ENCODE measurements at regions not wholly inside any gene's neighbourhood (a gene's known extent, or its start where the extent isn't known, plus 50 kb on each side); places are given as distances from the start of the nearest gene placed in this dataset.
A peak's percentile ranks its signal among the peaks of the same experiment; 100 is the strongest.

DNA sequence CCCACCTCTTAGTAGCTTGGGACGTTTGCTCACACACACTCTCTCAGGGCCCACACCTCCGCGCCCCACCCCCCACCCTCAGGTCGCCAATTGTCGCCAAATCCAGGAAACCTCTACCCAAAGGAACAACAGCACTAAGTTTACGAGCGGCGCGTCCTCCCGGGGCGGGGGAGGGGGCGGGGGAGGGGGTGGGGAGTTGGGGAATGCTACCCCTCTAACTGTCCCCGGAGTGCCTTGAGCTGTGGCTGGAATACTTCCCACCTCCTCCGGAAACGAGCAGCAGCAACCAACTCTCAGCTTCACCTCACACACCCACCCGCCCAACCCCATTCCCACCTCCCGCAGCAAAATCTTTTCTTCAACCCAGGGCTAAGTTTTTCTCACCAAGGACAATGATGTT is 135.6 kb upstream of the ZIC3 start:
- H3K4me1 ChIP-seq (ENCODE audit: control insufficient read depth in 2 of 2, insufficient read depth in 2 of 2, low read length in 2 of 2): peaks cover 0 to 13% of the 10 kb centered on the region in 2 donors
- POLR2A ChIA-PET: no interaction called here
- no peak for DNase-seq
- Mint-ChIP-seq H3K27me3 (peaks cover 19 to 51% (median 33%) of the 10 kb centered on the region in 5 donors), H3K9me3 (peaks cover 0 to 26% (median 3%) of the 10 kb centered on the region in 11 donors), H3K36me3 (no peaks in the 10 kb centered on the region), H3K4me3 (no peak overlapping the region), H3K27ac (no peak overlapping the region), H3K4me1 (peaks cover 0 to 20% (median 10%) of the 10 kb centered on the region in 7 donors)
- H3K36me3 ChIP-seq (ENCODE audit: control insufficient read depth in 2 of 3, insufficient read depth in 3 of 3, low read length in 3 of 3): no peaks in the 10 kb centered on the region
- H3K9me3 ChIP-seq (ENCODE audit: control insufficient read depth in 2 of 3, low read length in 3 of 3): no peaks in the 10 kb centered on the region
- CTCF ChIA-PET: no interaction called here
- peaks cover 0 to 15% of the 10 kb centered on the region in 2 donors for H3K27me3 ChIP-seq (ENCODE audit: control insufficient read depth in 2 of 2, insufficient read depth in 2 of 2, low read length in 2 of 2)
- no peak for ATAC-seq
- no peak overlapping the region for H3K27ac ChIP-seq (ENCODE audit: low read depth, low read length)
- H3K4me3 ChIP-seq (ENCODE audit: low read length): no peak overlapping the region
- intact Hi-C loops (cut with micrococcal nuclease): no loop called here

DNA sequence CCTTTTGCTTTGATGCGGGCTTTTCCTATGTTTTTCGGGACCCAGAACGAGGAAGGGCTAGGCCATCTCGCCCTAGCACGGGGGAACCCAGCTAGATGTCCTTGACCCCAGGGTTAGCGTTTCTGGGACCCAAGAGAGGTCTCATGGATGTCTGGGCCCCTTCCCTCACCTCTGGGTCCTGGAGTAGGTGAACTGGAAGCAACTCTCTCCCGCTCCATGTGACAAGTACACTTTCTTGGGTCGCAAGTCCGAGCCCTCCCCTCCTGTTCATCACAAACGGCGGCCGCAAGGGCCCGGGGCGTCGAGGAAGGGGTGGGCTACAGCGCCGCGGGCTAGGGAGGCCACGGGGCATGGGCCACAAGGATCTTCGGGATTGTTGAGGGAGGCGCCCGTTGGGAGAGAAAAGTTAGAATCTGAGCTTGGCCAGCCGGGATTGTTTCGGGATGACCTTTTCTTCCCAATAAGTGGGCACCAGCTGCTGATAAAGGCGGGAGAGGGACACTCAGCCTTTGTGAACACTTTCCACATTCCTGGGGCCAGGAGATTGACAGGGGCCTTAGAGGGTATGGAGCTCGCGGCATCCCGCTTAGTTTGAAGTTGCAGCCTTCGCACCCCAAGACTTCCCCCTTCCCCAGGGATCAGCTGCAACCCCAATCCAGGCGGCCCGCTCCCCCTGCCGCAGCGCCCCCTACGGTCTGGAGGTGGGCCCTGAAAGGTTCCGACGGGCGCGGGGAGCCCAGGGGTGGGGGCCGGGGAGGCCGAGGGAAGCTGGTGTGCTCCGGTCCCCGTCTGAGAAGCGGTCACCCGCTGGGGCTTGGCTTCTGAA is 136.9 kb upstream of the ZIC3 start:
- peaks cover 0 to 23% of the 10 kb centered on the region in 2 donors for H3K27me3 ChIP-seq (ENCODE audit: control insufficient read depth in 2 of 2, insufficient read depth in 2 of 2, low read length in 2 of 2)
- H3K27me3 Mint-ChIP-seq: peaks cover 29 to 62% (median 40%) of the 10 kb centered on the region in 5 donors

DNA sequence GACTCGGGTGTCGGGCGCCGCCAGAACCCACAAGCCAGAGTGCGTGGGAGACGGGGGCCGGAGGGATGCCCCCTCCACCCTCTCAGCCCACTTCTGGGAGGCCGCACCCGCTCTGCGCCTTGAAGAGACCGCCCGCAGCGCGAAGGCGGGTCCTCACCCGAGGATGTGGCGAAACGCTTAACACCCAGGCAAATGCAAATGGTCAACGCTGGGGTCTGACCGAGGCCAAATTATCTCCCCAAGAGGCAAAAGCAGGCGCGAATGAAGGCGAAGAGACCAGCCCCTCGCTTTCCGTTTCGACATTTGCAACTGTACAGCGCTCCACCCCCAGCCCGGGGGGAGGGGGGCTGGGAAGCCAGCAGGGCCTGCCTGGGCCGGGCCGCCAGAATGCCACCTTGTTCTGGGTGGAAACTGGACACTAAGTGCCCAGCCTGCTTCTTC is 137.7 kb upstream of the ZIC3 start:
- ATAC-seq (no peak), DNase-seq (no peak)
- Histone ChIP-seq H3K9me3 (ENCODE audit: control insufficient read depth in 2 of 3, low read length in 3 of 3) (no peaks in the 10 kb centered on the region), H3K4me1 (ENCODE audit: control insufficient read depth in 2 of 2, insufficient read depth in 2 of 2, low read length in 2 of 2) (peaks cover 0 to 13% of the 10 kb centered on the region in 2 donors), H3K4me3 (ENCODE audit: low read length) (peak overlapping the region; percentile 51), H3K27ac (ENCODE audit: low read depth, low read length) (no peak overlapping the region), H3K36me3 (ENCODE audit: control insufficient read depth in 2 of 3, insufficient read depth in 3 of 3, low read length in 3 of 3) (no peaks in the 10 kb centered on the region), H3K27me3 (ENCODE audit: control insufficient read depth in 2 of 2, insufficient read depth in 2 of 2, low read length in 2 of 2) (peaks cover 0 to 26% of the 10 kb centered on the region in 2 donors)
- Mint-ChIP-seq H3K4me1 (peaks cover 0 to 24% (median 10%) of the 10 kb centered on the region in 7 donors), H3K27me3 (peaks cover 30 to 66% (median 47%) of the 10 kb centered on the region in 5 donors), H3K9me3 (peaks cover 0 to 16% (median 2%) of the 10 kb centered on the region in 11 donors), H3K4me3 (peak overlapping the region; percentile 55 to 86 (median 82)), H3K36me3 (peaks cover 0 to 5% (median 0%) of the 10 kb centered on the region in 5 donors), H3K27ac (no peak overlapping the region)
- ChIA-PET CTCF (no interaction called here), POLR2A (no interaction called here)
- intact Hi-C loops (cut with micrococcal nuclease): no loop called here

More for the DNA sequence above, 136.9 kb upstream of the ZIC3 start:
- ChIA-PET POLR2A (no interaction called here), CTCF (no interaction called here)
- peaks cover 0 to 24% (median 10%) of the 10 kb centered on the region in 7 donors for H3K4me1 Mint-ChIP-seq
- Histone ChIP-seq H3K9me3 (ENCODE audit: control insufficient read depth in 2 of 3, low read length in 3 of 3) (no peaks in the 10 kb centered on the region), H3K36me3 (ENCODE audit: control insufficient read depth in 2 of 3, insufficient read depth in 3 of 3, low read length in 3 of 3) (no peaks in the 10 kb centered on the region), H3K4me3 (ENCODE audit: low read length) (no peak overlapping the region), H3K4me1 (ENCODE audit: control insufficient read depth in 2 of 2, insufficient read depth in 2 of 2, low read length in 2 of 2) (peaks cover 0 to 13% of the 10 kb centered on the region in 2 donors), H3K27ac (ENCODE audit: low read depth, low read length) (no peak overlapping the region)
- ATAC-seq: no peak
- intact Hi-C loops (cut with micrococcal nuclease): no loop called here
- H3K27ac Mint-ChIP-seq: no peak overlapping the region
- H3K9me3 Mint-ChIP-seq: peaks cover 0 to 16% (median 2%) of the 10 kb centered on the region in 11 donors
- DNase-seq: no peak
- peak overlapping the region in 8 of 10 donors; percentile 54 to 84 (median 76) for H3K4me3 Mint-ChIP-seq
- peaks cover 0 to 4% (median 0%) of the 10 kb centered on the region in 5 donors for H3K36me3 Mint-ChIP-seq

DNA sequence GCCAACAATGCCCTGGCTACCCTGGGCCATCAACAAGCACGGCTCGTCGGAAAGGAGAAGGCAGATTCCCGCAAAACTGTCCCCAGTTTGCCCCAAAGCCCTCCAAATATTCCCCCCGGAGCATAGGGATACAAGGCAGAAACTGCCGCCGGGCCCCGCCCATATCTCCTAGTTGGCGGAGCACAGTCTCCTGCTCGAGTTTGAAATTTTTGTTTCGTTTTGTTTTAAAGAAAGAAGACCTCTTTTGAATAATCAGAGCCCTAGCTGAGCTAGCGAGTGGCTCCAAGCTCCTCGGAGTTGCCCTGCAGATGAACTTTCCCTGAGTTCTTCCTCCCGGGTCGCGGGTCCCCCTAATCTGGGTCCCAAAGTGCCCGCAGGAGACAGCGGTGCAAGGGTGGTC is 138.1 kb upstream of the ZIC3 start:
- DNase-seq: no peak
- intact Hi-C loops (cut with micrococcal nuclease): loop anchor here in 1 of 2 donors (2.0 kb wide), 1 partner anchor 141 kb away; no protein-coding TSS in a partner anchor
- H3K36me3 ChIP-seq (ENCODE audit: control insufficient read depth in 2 of 3, insufficient read depth in 3 of 3, low read length in 3 of 3): no peaks in the 10 kb centered on the region
- ATAC-seq: peak; percentile 22
- peak overlapping the region; percentile 51 for H3K4me3 ChIP-seq (ENCODE audit: low read length)
- Mint-ChIP-seq H3K4me3 (peak overlapping the region; percentile 55 to 86 (median 82)), H3K27ac (no peak overlapping the region), H3K4me1 (peaks cover 0 to 24% (median 10%) of the 10 kb centered on the region in 7 donors), H3K27me3 (peaks cover 30 to 68% (median 51%) of the 10 kb centered on the region in 5 donors), H3K9me3 (peaks cover 0 to 16% (median 4%) of the 10 kb centered on the region in 11 donors), H3K36me3 (peaks cover 0 to 5% (median 0%) of the 10 kb centered on the region in 5 donors)
- H3K4me1 ChIP-seq (ENCODE audit: control insufficient read depth in 2 of 2, insufficient read depth in 2 of 2, low read length in 2 of 2): peaks cover 0 to 13% of the 10 kb centered on the region in 2 donors
- ChIA-PET POLR2A (no interaction called here), CTCF (no interaction called here)
- peaks cover 0 to 26% of the 10 kb centered on the region in 2 donors for H3K27me3 ChIP-seq (ENCODE audit: control insufficient read depth in 2 of 2, insufficient read depth in 2 of 2, low read length in 2 of 2)
- no peak overlapping the region for H3K27ac ChIP-seq (ENCODE audit: low read depth, low read length)
- H3K9me3 ChIP-seq (ENCODE audit: control insufficient read depth in 2 of 3, low read length in 3 of 3): no peaks in the 10 kb centered on the region

DNA sequence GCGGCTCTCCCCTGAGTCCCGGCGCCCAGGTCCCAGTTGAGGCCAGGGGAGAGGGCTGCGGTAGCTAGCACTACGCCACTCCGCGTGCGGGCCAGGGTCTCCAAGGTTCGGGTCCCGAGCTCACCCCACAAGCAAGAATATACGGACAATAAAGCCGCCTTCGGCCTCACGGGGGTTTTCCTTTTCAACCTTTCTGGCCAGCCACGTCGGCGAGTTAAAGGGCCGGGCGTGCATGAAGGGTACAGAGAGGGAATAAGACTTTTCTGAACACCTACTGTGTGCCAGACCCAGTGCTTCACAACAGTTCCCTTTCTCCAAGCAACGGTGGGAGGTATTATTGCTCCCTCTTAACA is 138.5 kb upstream of the ZIC3 start:
- CTCF ChIA-PET: no interaction called here
- ATAC-seq (no peak), DNase-seq (no peak)
- Mint-ChIP-seq H3K4me1 (peaks cover 0 to 24% (median 10%) of the 10 kb centered on the region in 7 donors), H3K4me3 (peak overlapping the region; percentile 55 to 86 (median 82)), H3K27me3 (peaks cover 29 to 71% (median 55%) of the 10 kb centered on the region in 5 donors), H3K27ac (no peak overlapping the region), H3K36me3 (peaks cover 0 to 5% (median 0%) of the 10 kb centered on the region in 5 donors), H3K9me3 (peaks cover 0 to 13% (median 4%) of the 10 kb centered on the region in 11 donors)
- POLR2A ChIA-PET: no interaction called here
- Histone ChIP-seq H3K27ac (ENCODE audit: low read depth, low read length) (no peak overlapping the region), H3K4me1 (ENCODE audit: control insufficient read depth in 2 of 2, insufficient read depth in 2 of 2, low read length in 2 of 2) (peaks cover 0 to 13% of the 10 kb centered on the region in 2 donors), H3K36me3 (ENCODE audit: control insufficient read depth in 2 of 3, insufficient read depth in 3 of 3, low read length in 3 of 3) (no peaks in the 10 kb centered on the region), H3K4me3 (ENCODE audit: low read length) (peak overlapping the region; percentile 51), H3K9me3 (ENCODE audit: control insufficient read depth in 2 of 3, low read length in 3 of 3) (no peaks in the 10 kb centered on the region), H3K27me3 (ENCODE audit: control insufficient read depth in 2 of 2, insufficient read depth in 2 of 2, low read length in 2 of 2) (peaks cover 0 to 26% of the 10 kb centered on the region in 2 donors)
- intact Hi-C loops (cut with micrococcal nuclease): loop anchor here in 1 of 2 donors (2.0 kb wide), 1 partner anchor 141 kb away; no protein-coding TSS in a partner anchor

DNA sequence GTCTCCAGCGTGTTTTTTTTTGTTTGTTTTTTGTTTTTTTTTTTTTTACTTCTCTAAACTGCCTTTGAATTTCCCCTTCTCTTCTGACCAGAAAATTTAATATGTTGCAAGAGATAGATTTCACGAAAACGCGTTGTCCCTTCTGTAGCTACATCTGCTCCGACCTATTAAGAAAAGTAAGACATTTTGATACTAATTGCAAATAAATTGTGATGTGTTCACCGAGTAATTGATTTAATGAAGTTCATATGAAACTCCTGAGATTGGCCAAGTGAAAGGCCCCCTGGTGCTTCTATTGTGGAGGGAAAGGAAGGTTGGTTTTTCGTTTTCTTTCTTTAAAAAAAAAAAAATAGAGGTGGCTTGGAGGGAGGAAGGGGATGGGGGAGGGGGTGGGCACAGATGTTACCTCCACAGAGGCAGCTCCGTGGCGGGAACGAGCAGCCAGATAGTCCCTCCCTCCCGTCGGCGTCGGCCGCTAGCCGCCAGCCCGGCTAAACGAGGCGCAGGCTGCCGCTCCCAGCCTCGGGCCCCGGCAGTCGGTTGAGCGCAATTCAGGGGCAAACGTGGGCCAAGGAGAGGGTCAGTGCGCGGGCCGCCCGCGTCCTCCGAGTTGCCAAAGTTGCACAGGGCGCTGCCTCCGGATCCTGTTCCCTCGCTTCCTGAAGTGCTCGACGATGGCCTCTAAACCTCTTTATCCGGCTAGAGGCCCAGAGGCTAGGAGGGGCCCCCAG is 139.1 kb upstream of the ZIC3 start:
- peaks cover 0 to 13% (median 4%) of the 10 kb centered on the region in 11 donors for H3K9me3 Mint-ChIP-seq
- peak overlapping the region in 2 of 9 donors; percentile 43 to 68 for H3K27ac Mint-ChIP-seq
- H3K27me3 ChIP-seq (ENCODE audit: control insufficient read depth in 2 of 2, insufficient read depth in 2 of 2, low read length in 2 of 2): peaks cover 0 to 26% of the 10 kb centered on the region in 2 donors
- peak overlapping the region; percentile 42 to 84 (median 66) for H3K4me3 Mint-ChIP-seq
- no peaks in the 10 kb centered on the region for H3K36me3 ChIP-seq (ENCODE audit: control insufficient read depth in 2 of 3, insufficient read depth in 3 of 3, low read length in 3 of 3)
- H3K4me1 ChIP-seq (ENCODE audit: control insufficient read depth in 2 of 2, insufficient read depth in 2 of 2, low read length in 2 of 2): peaks cover 0 to 13% of the 10 kb centered on the region in 2 donors
- ATAC-seq (no peak), DNase-seq (no peak)
- no peak overlapping the region for H3K4me3 ChIP-seq (ENCODE audit: low read length)
- H3K4me1 Mint-ChIP-seq: peaks cover 0 to 24% (median 10%) of the 10 kb centered on the region in 7 donors
- peaks cover 0 to 5% (median 0%) of the 10 kb centered on the region in 5 donors for H3K36me3 Mint-ChIP-seq
- H3K27ac ChIP-seq (ENCODE audit: low read depth, low read length): no peak overlapping the region
- peaks cover 29 to 74% (median 53%) of the 10 kb centered on the region in 5 donors for H3K27me3 Mint-ChIP-seq
- H3K9me3 ChIP-seq (ENCODE audit: control insufficient read depth in 2 of 3, low read length in 3 of 3): no peaks in the 10 kb centered on the region
- ChIA-PET CTCF (no interaction called here), POLR2A (interaction anchor here (0.7 kb wide), 1 partner anchor 14 kb away, joined by 4 read pairs; no protein-coding TSS in a partner anchor)
- intact Hi-C loops (cut with micrococcal nuclease): loop anchor here in 1 of 2 donors (2.0 kb wide), 1 partner anchor 142 kb away; no protein-coding TSS in a partner anchor
